GM12864 (cell line): ENCODE measurements at regions not wholly inside any gene's neighbourhood (a gene's known extent, or its start where the extent isn't known, plus 50 kb on each side); places are given as distances from the start of the nearest gene placed in this dataset.

Experiments
- DNase-seq: peaks from one replicate; pipeline ENCODE4 v3.0.0-alpha.2; 2011; ENCODE audit warnings: low read depth
- H3K4me3 ChIP-seq: 2 replicates; pipeline ENCODE4 v1.5.1; 2011; ENCODE audit warnings: mild to moderate bottlenecking, low read depth, low read length, control low read depth
- CTCF ChIP-seq: IDR thresholded peaks from 2 replicates; pipeline ENCODE4 v1.5.1; 2011; ENCODE audit warnings: low read depth, mild to moderate bottlenecking, moderate library complexity, low read length, control low read depth, inconsistent platforms; ENCODE audit errors: missing control alignments

DNA sequence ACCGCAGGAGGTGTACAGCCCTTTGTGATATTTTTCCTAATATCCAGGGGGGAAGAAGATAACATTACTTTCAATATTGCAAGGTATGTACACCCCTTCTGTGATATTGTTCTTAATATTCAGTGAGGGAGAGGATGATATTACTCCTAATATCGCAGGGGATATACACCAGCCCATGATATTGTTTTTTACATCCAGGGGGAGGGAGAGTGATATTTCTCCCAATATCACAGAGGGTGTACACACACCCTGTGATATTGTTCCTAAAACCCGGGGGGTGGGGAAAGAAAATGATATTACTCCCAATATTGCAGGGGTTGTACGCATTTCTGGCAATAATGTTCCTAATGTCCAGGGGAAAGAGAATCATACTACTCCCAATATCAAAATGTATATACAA is 58.0 kb upstream of the SLC25A48 start:
- TF ChIP-seq CTCF, result no peak
- DNase-seq, result no peak
- no peak overlapping the region for H3K4me3 ChIP-seq

DNA sequence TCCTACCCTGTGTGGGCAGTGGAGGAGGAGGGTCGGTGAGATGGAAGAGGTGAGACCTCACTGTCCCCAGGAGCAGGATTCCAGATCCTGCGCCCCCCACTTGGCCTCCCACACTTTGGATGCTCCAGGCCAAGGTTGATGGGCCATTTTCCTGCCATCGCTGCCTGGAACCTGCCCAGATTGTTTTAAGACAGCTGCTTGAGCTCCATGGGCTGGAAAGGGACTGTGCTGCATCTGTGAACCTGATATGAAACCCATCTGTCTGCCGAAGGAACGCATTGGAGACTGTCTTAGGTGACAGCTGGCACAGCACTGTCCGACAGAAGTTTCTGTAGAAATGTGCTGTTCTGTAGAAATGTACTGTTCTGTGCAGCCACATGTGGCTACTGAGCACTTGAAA is 72.7 kb upstream of the SLC25A48 start:
- no peak for TF ChIP-seq CTCF
- no peak overlapping the region for H3K4me3 ChIP-seq
- DNase-seq, result no peak

GRCh38 chr5:135759149-135759784 is 75.2 kb upstream of the SLC25A48 start:
- TF ChIP-seq CTCF, result no peak
- DNase-seq, result no peak
- no peak overlapping the region for H3K4me3 ChIP-seq

- DNase-seq, result no peak
- no peak for TF ChIP-seq CTCF
- no peak overlapping the region for H3K4me3 ChIP-seq
Observed at GRCh38 chr5:135753990-135754389, 80.5 kb upstream of the SLC25A48 start.

DNA sequence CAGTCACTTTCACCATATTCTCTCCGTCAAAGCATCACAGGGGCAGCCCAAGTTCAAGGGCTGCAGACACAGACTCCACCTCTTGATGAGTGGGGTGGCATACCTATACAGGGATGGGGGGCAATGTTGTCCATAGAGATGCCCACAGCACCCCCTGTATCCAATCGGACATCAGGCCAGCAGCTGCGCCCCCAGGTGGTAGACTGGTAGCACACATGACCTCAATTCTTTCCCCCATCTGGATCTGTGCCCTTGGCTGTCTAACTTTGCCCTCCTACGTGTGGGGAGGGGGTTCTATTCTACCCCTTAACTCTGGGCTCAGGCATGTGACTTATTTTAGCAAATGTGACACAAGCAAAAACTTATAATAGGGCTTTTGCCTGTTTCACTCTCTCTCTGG is 84.0 kb upstream of the SLC25A48 start:
- no peak for DNase-seq
- peak; percentile 42 for TF ChIP-seq CTCF
- no peak overlapping the region for H3K4me3 ChIP-seq

- TF ChIP-seq CTCF, result no peak
- no peak for DNase-seq
- no peak overlapping the region for H3K4me3 ChIP-seq
Observed at GRCh38 chr5:135747824-135748223, 86.6 kb upstream of the SLC25A48 start.

DNA sequence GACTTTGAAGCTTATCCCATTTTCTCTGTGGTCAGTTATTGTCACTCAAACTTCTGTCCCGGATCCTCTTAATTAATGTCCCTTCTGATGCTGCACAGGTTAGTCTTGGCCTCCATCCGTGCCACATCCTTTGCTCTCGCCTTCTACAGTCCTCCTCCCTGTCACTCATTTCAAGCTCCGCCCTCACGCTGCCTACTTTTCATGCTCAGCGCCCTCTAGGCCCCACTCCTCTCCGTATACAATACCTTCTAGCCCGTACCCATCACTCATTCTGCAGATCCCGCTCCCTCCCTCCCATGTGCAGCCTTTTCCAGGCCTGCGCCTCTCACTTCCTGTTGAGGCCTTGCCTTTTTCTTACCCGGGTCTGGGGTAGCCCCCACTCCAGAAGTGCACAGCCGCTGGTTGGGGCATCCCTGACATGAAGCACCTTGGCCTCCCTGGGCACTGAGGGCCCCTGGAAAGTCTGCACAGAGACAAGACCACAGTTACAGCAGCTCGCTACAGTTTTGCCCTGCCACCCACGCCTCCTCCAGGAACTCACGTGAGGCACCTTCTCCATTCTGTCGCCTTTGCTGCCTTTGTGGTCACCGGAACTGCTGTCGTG is 88.5 kb upstream of the SLC25A48 start:
- no peak for DNase-seq
- no peak for TF ChIP-seq CTCF
- H3K4me3 ChIP-seq, result no peak overlapping the region
